Prostate gland (tissue), 2 donors: ENCODE measurements at regions not wholly inside any gene's neighbourhood (a gene's known extent, or its start where the extent isn't known, plus 50 kb on each side); places are given as distances from the start of the nearest gene placed in this dataset.

Experiments
- POLR2A ChIP-seq: fragments of 450-650 bp; IDR thresholded peaks from one replicate; pipeline ENCODE4 v1.6.1; 2016; ENCODE audit warnings: antibody characterized with exemption, mild to moderate bottlenecking
- POLR2AphosphoS5 ChIP-seq: sonication (generic); formaldehyde crosslinking; IDR thresholded peaks from one replicate; pipeline ENCODE4 v1.6.1; 2017; ENCODE audit warnings: antibody characterized with exemption
- TF ChIP-seq, protein P1 (sequence below), 4 experiments: fragments of 200-600 bp in 2 of 4; fragments of 450-650 bp in 2 of 4; sonication (generic) in 2 of 4; IDR thresholded peaks; 1 replicate in 3 of 4; 2 replicates in 1 of 4; pipeline ENCODE4 v1.5.1; 2016 to 2019; ENCODE audit warnings: antibody characterized with exemption in 4 of 4, mild to moderate bottlenecking in 2 of 4, moderate library complexity in 2 of 4

DNA sequence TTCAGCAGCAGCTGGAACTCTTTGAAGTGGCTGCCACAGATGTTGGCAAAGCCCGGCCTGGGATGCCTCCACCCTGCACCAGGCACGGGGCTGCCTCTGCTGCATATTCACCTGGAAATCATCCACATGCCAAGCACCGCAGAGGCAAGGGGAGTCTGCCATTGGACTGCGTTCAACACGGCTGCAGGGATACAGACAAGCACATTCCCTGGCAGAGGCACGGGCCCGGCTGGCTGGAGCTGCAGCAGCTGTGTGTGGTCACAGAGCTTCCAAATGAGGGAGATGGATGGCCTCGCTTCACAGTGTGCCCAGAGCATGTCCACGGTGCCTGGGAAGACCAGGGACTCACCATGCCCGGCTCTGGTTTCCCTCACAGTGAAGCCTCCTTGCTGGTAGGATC lies 1378.9 kb downstream of the TBC1D22A start:
- TF ChIP-seq, protein P1, sequence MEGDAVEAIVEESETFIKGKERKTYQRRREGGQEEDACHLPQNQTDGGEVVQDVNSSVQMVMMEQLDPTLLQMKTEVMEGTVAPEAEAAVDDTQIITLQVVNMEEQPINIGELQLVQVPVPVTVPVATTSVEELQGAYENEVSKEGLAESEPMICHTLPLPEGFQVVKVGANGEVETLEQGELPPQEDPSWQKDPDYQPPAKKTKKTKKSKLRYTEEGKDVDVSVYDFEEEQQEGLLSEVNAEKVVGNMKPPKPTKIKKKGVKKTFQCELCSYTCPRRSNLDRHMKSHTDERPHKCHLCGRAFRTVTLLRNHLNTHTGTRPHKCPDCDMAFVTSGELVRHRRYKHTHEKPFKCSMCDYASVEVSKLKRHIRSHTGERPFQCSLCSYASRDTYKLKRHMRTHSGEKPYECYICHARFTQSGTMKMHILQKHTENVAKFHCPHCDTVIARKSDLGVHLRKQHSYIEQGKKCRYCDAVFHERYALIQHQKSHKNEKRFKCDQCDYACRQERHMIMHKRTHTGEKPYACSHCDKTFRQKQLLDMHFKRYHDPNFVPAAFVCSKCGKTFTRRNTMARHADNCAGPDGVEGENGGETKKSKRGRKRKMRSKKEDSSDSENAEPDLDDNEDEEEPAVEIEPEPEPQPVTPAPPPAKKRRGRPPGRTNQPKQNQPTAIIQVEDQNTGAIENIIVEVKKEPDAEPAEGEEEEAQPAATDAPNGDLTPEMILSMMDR (IDR thresholded peaks at IDR 0.05) = no peak
- no peak for TF ChIP-seq POLR2A
- no peak for TF ChIP-seq POLR2AphosphoS5
